ENCODE measurements at regions not wholly inside any gene's neighbourhood (a gene's known extent, or its start where the extent isn't known, plus 50 kb on each side); places are given as distances from the start of the nearest gene placed in this dataset.
"Not testable (repeated sequence)": the region's sequence is repeated elsewhere in the genome, so short reads cannot be mapped to it uniquely, and the experiment has no call there.

GRCh38 chr7:159332854-159333479, 188.3 kb upstream of the VIPR2 start:
- not testable (repeated sequence) for TF ChIP-seq CTCF (conservative IDR thresholded peaks at IDR 0.05; ENCODE audit: low read depth in 2 of 2); EZH2phosphoT487 (IDR thresholded peaks at IDR 0.05; ENCODE audit: unreplicated experiment); POLR2AphosphoS5 (IDR thresholded peaks at IDR 0.05; ENCODE audit: low read depth)
- TF ChIP-seq, protein P1, sequence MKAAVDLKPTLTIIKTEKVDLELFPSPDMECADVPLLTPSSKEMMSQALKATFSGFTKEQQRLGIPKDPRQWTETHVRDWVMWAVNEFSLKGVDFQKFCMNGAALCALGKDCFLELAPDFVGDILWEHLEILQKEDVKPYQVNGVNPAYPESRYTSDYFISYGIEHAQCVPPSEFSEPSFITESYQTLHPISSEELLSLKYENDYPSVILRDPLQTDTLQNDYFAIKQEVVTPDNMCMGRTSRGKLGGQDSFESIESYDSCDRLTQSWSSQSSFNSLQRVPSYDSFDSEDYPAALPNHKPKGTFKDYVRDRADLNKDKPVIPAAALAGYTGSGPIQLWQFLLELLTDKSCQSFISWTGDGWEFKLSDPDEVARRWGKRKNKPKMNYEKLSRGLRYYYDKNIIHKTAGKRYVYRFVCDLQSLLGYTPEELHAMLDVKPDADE (IDR thresholded peaks at IDR 0.05), result not testable (repeated sequence)

Measured in GM23338 (cell line).